ENCODE measurements at regions not wholly inside any gene's neighbourhood (a gene's known extent, or its start where the extent isn't known, plus 50 kb on each side); places are given as distances from the start of the nearest gene placed in this dataset.

DNA sequence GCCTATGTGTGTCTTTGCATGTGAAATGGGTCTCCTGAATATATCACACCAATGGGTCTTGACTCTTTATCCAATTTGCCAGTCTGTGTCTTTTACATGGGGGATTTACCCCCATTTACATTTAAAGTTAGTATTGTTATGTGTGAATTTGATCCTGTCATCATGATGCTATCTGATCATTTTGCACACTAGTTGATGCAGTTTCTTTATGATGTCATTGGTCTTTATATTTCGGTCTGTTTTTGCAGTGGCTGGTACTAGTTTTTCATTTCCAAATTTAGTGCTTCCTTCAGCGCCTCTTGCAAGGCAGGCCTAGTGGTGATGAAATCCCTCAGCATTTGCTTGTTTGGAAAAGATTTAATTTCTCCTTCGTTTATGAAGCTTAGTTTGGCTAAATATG lies 555.2 kb upstream of the BTBD3 start:
- in situ Hi-C loops (cut with HindIII; ENCODE audit: low sequenced_read_pairs), result no loop called here
- no peak for DNase-seq (ENCODE audit: low spot score)

GRCh38 chr20:11364736-11365135 lies 553.0 kb upstream of the BTBD3 start:
- in situ Hi-C loops (cut with HindIII; ENCODE audit: low sequenced_read_pairs), result no loop called here

GRCh38 chr20:11366660-11367059 lies 551.0 kb upstream of the BTBD3 start:
- in situ Hi-C loops (cut with HindIII; ENCODE audit: low sequenced_read_pairs), result no loop called here
- DNase-seq (ENCODE audit: low spot score), result no peak

More at GRCh38 chr20:11364736-11365135, 553.0 kb upstream of the BTBD3 start:
- DNase-seq (ENCODE audit: low spot score), result no peak

- DNase-seq (ENCODE audit: low spot score), result no peak
- in situ Hi-C loops (cut with HindIII; ENCODE audit: low sequenced_read_pairs), result no loop called here
Measured at GRCh38 chr20:11368499-11368898, 549.2 kb upstream of the BTBD3 start.

DNA sequence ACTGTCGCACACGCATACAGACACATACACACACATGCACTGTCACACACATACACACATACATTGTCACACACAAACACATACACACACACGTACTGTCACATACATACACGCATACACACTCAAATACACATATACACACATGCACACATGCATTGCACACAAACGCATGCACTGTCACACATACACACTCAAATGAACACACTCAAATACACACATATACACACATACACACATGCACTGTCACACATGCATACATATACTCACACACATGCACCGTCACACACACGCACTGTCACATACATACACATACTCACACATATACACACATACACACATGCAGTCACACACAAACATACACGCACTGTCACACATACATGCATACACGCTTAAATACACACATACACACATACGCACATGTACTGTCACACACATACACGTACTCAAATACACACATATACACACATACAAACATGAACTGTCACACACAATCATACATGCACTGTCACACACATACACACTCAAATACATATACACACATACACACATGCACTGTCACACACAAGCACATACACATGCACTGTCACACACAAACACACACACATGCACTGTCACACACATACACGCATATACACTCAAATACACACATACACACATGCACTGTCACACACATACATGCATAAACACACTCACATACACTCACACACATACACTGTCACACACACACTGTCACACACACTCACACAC lies 548.6 kb upstream of the BTBD3 start:
- no peak for DNase-seq (ENCODE audit: low spot score)
- in situ Hi-C loops (cut with HindIII; ENCODE audit: low sequenced_read_pairs), result no loop called here

- in situ Hi-C loops (cut with HindIII; ENCODE audit: low sequenced_read_pairs), result no loop called here
Measured at GRCh38 chr20:11371831-11372230, 545.9 kb upstream of the BTBD3 start.

DNA sequence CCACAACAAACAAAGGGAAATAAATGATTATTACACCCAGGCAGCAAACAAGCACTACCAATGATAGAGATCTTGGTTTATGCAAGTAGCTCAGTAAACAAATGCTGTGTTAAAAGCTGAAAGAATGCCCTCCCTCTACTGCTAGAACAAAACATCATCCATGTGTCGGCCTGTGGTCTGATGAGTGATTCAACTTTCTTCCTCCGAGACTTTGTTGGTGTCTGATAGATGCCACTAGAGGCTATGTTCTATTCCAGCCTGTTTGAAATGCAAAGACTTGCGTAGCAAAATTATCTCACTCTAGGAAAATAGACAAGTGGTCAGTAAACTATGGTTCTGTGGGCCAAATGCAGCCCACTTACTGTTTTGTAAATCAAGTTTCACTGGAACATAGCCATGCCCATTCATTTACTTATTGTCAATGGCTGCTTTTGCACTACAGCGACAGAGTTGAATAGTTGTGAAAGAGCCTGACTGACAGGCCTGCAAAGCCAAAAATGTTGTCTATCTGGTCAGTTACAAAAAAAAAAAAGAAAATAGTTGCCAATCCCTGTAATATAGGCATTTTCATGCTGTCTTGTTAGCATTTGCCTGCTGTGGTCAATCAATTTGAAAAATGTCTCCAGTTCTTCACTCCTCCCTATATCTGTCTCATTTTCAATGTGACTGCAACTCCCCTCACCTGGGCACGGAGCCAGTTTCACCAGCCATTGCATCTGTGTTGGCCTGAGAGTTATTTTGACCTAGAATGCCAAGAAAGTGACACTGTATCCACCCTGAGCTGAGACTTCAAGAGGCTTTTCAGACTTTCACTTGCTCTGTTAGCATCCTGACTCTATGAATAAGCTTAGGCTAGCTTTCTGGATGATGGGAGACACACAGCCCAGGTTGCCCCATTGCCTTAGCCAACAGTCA lies 544.6 kb upstream of the BTBD3 start:
- DNase-seq (ENCODE audit: low spot score), result peak; percentile 15
- in situ Hi-C loops (cut with HindIII; ENCODE audit: low sequenced_read_pairs), result no loop called here

More at GRCh38 chr20:11371831-11372230, 545.9 kb upstream of the BTBD3 start:
- no peak for DNase-seq (ENCODE audit: low spot score)

- in situ Hi-C loops (cut with HindIII; ENCODE audit: low sequenced_read_pairs), result no loop called here
- DNase-seq (ENCODE audit: low spot score), result no peak
Measured at GRCh38 chr20:11375335-11375734, 542.4 kb upstream of the BTBD3 start.

DNA sequence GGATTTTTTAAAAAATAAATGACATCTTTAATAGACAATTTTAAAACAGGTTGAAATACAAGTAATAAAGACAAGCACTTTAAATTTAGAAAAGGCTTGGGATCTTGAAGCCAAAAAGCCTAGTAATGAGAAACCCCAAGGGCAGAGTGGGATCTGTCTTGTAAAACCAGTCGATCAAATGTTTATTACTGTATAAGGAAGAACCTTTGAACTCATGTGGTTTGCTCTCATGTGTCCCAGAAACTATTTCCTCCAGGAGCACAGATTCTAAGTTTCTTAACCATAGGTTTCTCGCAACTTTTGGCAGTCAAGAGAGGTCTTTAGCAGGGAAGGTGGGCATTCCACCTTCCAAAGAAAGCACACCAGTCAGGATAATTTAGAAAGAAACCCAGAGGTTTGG lies 541.7 kb upstream of the BTBD3 start:
- DNase-seq (ENCODE audit: low spot score), result no peak
- in situ Hi-C loops (cut with HindIII; ENCODE audit: low sequenced_read_pairs), result no loop called here

- in situ Hi-C loops (cut with HindIII; ENCODE audit: low sequenced_read_pairs), result no loop called here
- no peak for DNase-seq (ENCODE audit: low spot score)
Measured at GRCh38 chr20:11376420-11376819, 541.3 kb upstream of the BTBD3 start.

DNA sequence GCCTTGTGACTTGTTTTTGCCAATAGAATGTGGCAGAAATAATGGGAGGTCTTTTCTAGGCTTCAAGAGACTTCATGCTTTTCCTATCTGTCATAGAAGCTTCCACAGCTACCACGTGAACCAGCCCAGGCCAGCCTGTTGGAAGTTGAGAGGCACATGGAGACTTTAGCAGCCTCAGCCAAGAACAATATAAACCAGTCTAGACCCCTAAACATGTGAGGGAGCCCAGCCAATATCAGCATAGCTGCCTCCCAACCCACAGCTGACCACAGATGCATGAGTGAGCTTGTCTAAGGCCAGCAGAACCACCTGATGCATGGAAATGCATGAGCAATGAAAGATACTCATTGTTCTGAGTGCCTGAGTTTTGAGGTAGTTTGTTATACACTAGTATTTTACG lies 540.7 kb upstream of the BTBD3 start:
- in situ Hi-C loops (cut with HindIII; ENCODE audit: low sequenced_read_pairs), result no loop called here
- DNase-seq (ENCODE audit: low spot score), result no peak

GRCh38 chr20:11377761-11378160 lies 539.9 kb upstream of the BTBD3 start:
- DNase-seq (ENCODE audit: low spot score), result no peak
- in situ Hi-C loops (cut with HindIII; ENCODE audit: low sequenced_read_pairs), result no loop called here

GRCh38 chr20:11378252-11378651 lies 539.4 kb upstream of the BTBD3 start:
- no peak for DNase-seq (ENCODE audit: low spot score)
- in situ Hi-C loops (cut with HindIII; ENCODE audit: low sequenced_read_pairs), result no loop called here

- no peak for DNase-seq (ENCODE audit: low spot score)
- in situ Hi-C loops (cut with HindIII; ENCODE audit: low sequenced_read_pairs), result no loop called here
Measured at GRCh38 chr20:11379257-11380011, 538.3 kb upstream of the BTBD3 start.

GRCh38 chr20:11380283-11380682 lies 537.4 kb upstream of the BTBD3 start:
- in situ Hi-C loops (cut with HindIII; ENCODE audit: low sequenced_read_pairs), result no loop called here
- no peak for DNase-seq (ENCODE audit: low spot score)

- in situ Hi-C loops (cut with HindIII; ENCODE audit: low sequenced_read_pairs), result no loop called here
- no peak for DNase-seq (ENCODE audit: low spot score)
Measured at GRCh38 chr20:11387189-11387754, 530.4 kb upstream of the BTBD3 start.

GRCh38 chr20:11389186-11389585 lies 528.5 kb upstream of the BTBD3 start:
- DNase-seq (ENCODE audit: low spot score), result no peak
- in situ Hi-C loops (cut with HindIII; ENCODE audit: low sequenced_read_pairs), result no loop called here

DNA sequence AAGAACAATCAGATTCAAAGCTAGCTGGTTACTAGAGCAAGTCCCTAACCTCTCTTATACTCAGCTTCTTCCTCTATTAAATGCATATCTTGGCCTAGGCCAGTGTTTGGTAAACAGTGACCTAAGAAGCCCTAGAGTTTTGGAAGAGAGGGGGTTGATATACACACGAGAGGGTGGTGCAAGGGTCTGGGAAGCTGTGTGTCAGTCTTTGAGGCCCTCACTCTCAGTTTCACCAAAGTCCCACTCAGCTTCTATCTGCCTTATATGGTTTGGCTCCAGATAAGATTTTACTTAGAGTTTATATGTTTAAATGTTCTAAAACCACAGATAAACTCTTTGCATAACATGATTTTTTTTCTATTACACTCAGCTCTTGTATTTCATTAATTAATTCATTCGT lies 526.1 kb upstream of the BTBD3 start:
- DNase-seq (ENCODE audit: low spot score), result no peak
- in situ Hi-C loops (cut with HindIII; ENCODE audit: low sequenced_read_pairs), result no loop called here

DNA sequence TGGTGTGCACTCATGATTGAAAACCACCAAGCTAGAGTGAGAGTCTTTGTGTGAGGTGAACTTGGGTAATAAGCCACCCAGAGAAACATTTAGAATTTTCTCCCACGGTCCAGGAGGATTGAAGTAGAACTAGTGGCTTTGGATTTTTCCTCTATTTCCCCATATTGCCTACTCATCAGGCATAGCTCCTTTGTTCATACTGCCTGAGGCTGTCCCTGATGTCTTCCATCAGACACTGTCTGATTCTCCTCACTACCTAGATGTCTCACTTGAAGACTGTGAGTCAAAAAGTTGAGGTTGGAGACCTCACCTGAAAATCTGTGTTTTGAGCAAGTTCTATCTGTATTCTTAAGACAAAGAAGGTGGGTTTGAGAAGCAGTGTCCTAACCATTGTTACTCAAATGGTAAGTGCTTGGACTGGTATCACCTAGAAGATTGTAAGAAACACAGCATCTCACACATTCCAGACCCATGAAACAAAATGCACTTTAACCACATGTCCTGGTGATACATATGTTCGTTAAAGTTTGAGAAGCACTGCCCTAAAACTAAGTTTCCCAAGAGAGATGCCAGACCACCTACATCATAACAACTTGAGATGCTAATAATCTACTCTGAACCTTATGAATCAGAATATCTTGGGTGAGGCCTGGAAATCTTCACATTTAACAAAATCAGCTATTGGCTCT lies 523.4 kb upstream of the BTBD3 start:
- in situ Hi-C loops (cut with HindIII; ENCODE audit: low sequenced_read_pairs), result no loop called here
- no peak for DNase-seq (ENCODE audit: low spot score)
